Body of pancreas (tissue), 4 donors: ENCODE measurements at regions not wholly inside any gene's neighbourhood (a gene's known extent, or its start where the extent isn't known, plus 50 kb on each side); places are given as distances from the start of the nearest gene placed in this dataset.

ENCODE experiments used
- CTCF ChIP-seq, 7 experiments: fragments of 450-650 bp in 4 of 7; fragments of 200-600 bp in 3 of 7; sonication (generic) in 3 of 7; IDR thresholded peaks; one replicate each; pipeline ENCODE4 v1.5.1; 2016 to 2019; ENCODE audit warnings: antibody characterized with exemption in 7 of 7
- POLR2A ChIP-seq, 3 donors: fragments of 450-650 bp; IDR thresholded peaks; one replicate each; pipeline ENCODE4 v1.6.1; 2016; ENCODE audit warnings: antibody characterized with exemption in 3 of 3, mild to moderate bottlenecking in 2 of 3

GRCh38 chr15:97081666-97082226 is 751.2 kb downstream of the NR2F2 start:
- TF ChIP-seq CTCF (IDR thresholded peaks at IDR 0.05) (no peak), POLR2A (IDR thresholded peaks at IDR 0.05) (no peak)
